ENCODE measurements at regions not wholly inside any gene's neighbourhood (a gene's known extent, or its start where the extent isn't known, plus 50 kb on each side); places are given as distances from the start of the nearest gene placed in this dataset.

DNA sequence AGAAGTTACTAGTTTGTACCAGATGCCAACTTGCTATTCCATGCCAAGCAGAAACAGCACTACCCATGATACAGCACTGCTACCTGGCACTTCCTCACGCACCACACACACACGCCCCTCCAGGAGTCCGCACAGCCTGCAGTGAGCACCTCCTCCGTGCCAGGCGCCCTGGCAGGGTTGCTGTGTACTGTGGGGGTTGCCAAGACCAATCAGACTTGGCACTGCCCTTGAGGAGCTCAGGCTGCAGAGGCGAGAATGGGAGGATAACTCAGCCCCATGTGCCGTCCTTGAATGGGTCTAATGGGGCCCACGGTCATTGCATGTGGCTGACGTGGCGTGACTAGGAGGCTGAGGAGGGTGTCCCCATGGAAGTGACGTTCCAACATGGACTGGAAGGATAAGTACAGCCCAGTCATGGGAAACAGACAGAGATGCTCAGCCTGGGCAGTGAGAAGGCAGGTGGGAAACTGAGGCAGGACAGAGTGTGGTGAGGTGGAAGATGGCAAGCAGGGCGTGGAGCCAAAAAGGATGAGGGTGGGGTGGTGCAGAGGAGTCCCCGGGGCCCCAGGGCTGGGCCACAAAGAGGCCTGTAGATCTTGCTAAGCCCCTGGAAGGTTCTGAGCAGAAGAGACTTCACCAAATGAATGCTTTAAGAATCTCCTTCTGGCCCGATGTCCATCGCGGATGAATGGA is 65.3 kb upstream of the C14orf180 start:
- Histone ChIP-seq H3K4me1 (ENCODE audit: control insufficient read depth in 1 of 2, insufficient read depth in 2 of 2, low read length in 2 of 2) (no peaks in the 10 kb centered on the region), H3K36me3 (replicated peaks in 1 of 2; ENCODE audit: control insufficient read depth in 1 of 2, insufficient read depth in 2 of 2, low read length in 2 of 2) (no peaks in the 10 kb centered on the region), H3K79me2 (ENCODE audit: insufficient read depth, low read length) (no peaks in the 10 kb centered on the region), H3K9ac (ENCODE audit: insufficient read depth, low read length, poor library complexity, severe bottlenecking) (no peak overlapping the region), H3K27me3 (ENCODE audit: control insufficient read depth in 2 of 2, insufficient read depth in 2 of 2, low read length in 2 of 2) (no peaks in the 10 kb centered on the region), H4K20me1 (ENCODE audit: insufficient read depth, low read length) (no peaks in the 10 kb centered on the region), H3K27ac (ENCODE audit: low read depth in 1 of 2, low read length in 2 of 2) (no peak overlapping the region), H2AFZ (ENCODE audit: insufficient read depth, low read depth, low read length, poor library complexity, severe bottlenecking) (no peak overlapping the region), H3K4me3 (replicated peaks in 1 of 3; ENCODE audit: low read depth in 2 of 3, low read length in 3 of 3) (no peak overlapping the region), H3K9me3 (replicated peaks in 1 of 2; ENCODE audit: control insufficient read depth in 1 of 2, insufficient read depth in 1 of 2, low read length in 2 of 2) (peaks cover 0 to 7% of the 10 kb centered on the region in 2 donors), H3K4me2 (replicated peaks; ENCODE audit: extremely low read depth, low read length, poor library complexity, severe bottlenecking) (no peak overlapping the region)
- TF ChIP-seq, protein P1, sequence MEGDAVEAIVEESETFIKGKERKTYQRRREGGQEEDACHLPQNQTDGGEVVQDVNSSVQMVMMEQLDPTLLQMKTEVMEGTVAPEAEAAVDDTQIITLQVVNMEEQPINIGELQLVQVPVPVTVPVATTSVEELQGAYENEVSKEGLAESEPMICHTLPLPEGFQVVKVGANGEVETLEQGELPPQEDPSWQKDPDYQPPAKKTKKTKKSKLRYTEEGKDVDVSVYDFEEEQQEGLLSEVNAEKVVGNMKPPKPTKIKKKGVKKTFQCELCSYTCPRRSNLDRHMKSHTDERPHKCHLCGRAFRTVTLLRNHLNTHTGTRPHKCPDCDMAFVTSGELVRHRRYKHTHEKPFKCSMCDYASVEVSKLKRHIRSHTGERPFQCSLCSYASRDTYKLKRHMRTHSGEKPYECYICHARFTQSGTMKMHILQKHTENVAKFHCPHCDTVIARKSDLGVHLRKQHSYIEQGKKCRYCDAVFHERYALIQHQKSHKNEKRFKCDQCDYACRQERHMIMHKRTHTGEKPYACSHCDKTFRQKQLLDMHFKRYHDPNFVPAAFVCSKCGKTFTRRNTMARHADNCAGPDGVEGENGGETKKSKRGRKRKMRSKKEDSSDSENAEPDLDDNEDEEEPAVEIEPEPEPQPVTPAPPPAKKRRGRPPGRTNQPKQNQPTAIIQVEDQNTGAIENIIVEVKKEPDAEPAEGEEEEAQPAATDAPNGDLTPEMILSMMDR (IDR thresholded peaks at IDR 0.05): no peak
- Mint-ChIP-seq H3K36me3 (no peaks in the 10 kb centered on the region), H3K4me3 (no peak overlapping the region), H3K27me3 (ENCODE audit: low read depth in 3 of 3) (peaks cover 3 to 5% (median 4%) of the 10 kb centered on the region in 3 donors), H3K4me1 (no peaks in the 10 kb centered on the region), H3K27ac (no peak overlapping the region), H3K9me3 (peaks cover 0 to 5% (median 3%) of the 10 kb centered on the region in 7 donors)
- DNase-seq: no peak
- 93% methylated on average over 13 of the region's 16 CpGs for WGBS (ENCODE audit: insufficient coverage)
- intact Hi-C loops (cut with micrococcal nuclease): no loop called here

DNA sequence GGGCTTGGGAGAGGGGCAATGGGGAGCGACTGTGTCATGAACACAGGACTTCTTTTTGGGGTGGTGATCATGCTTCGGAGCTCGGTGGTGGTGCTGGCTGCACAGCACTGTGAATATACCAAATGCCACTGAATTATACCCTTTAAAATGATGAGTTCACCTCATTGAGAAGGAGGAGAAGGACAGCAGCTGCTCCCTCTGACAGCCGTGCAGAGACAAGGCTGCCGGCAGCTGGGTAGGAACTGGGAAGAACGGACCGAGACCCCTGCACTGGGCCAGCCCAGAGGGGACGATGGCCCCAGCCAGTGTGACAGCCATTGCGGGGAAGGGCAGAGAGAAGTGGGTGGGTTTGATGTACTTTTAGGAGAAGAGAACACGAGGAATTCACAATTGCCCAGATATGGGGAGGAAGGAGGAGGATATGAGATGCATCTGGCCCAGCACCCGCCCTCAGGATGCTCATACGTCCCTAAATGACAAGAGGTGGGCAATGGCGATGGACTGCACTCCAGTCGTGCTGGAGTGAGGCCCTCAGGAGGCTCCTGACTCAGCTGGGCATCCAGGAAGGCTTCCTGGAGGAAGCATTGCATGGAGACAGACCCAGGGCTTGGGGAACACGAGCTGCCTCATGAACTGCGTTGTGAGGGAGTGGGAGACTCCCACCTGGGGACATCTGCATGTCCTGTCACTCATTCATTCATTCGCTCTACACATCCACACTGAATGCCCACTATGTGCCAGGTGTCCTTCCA is 64.3 kb upstream of the C14orf180 start:
- H3K9ac ChIP-seq (ENCODE audit: insufficient read depth, low read length, poor library complexity, severe bottlenecking): no peak overlapping the region
- no peaks in the 10 kb centered on the region for H3K4me1 ChIP-seq (ENCODE audit: control insufficient read depth in 1 of 2, insufficient read depth in 2 of 2, low read length in 2 of 2)
- H3K79me2 ChIP-seq (ENCODE audit: insufficient read depth, low read length): no peaks in the 10 kb centered on the region
- H3K4me3 ChIP-seq (replicated peaks in 1 of 3; ENCODE audit: low read depth in 2 of 3, low read length in 3 of 3): no peak overlapping the region
- peaks cover 0 to 7% of the 10 kb centered on the region in 2 donors for H3K9me3 ChIP-seq (replicated peaks in 1 of 2; ENCODE audit: control insufficient read depth in 1 of 2, insufficient read depth in 1 of 2, low read length in 2 of 2)
- H3K36me3 Mint-ChIP-seq: no peaks in the 10 kb centered on the region
- H3K27me3 Mint-ChIP-seq (ENCODE audit: low read depth in 3 of 3): peaks cover 3 to 5% (median 4%) of the 10 kb centered on the region in 3 donors
- H3K4me3 Mint-ChIP-seq: peak overlapping the region in 1 of 2 donors; percentile 7
- intact Hi-C loops (cut with micrococcal nuclease): no loop called here
- peaks cover 0 to 5% (median 3%) of the 10 kb centered on the region in 7 donors for H3K9me3 Mint-ChIP-seq
- no peaks in the 10 kb centered on the region for H3K4me1 Mint-ChIP-seq
- no peak overlapping the region for H3K4me2 ChIP-seq (replicated peaks; ENCODE audit: extremely low read depth, low read length, poor library complexity, severe bottlenecking)
- TF ChIP-seq, protein P1 (IDR thresholded peaks at IDR 0.05): no peak
- no peak overlapping the region for H2AFZ ChIP-seq (ENCODE audit: insufficient read depth, low read depth, low read length, poor library complexity, severe bottlenecking)
- no peak overlapping the region for H3K27ac ChIP-seq (ENCODE audit: low read depth in 1 of 2, low read length in 2 of 2)
- no peaks in the 10 kb centered on the region for H3K36me3 ChIP-seq (replicated peaks in 1 of 2; ENCODE audit: control insufficient read depth in 1 of 2, insufficient read depth in 2 of 2, low read length in 2 of 2)
- DNase-seq: no peak
- no peaks in the 10 kb centered on the region for H3K27me3 ChIP-seq (ENCODE audit: control insufficient read depth in 2 of 2, insufficient read depth in 2 of 2, low read length in 2 of 2)
- WGBS (ENCODE audit: insufficient coverage): 93% methylated on average over 11 of the region's 17 CpGs
- H3K27ac Mint-ChIP-seq: no peak overlapping the region
- H4K20me1 ChIP-seq (ENCODE audit: insufficient read depth, low read length): no peaks in the 10 kb centered on the region

Measured in CD14-positive monocyte (primary cell).